ACHN (cell line): ENCODE measurements at regions not wholly inside any gene's neighbourhood (a gene's known extent, or its start where the extent isn't known, plus 50 kb on each side); places are given as distances from the start of the nearest gene placed in this dataset.
"Not testable (repeated sequence)": the region's sequence is repeated elsewhere in the genome, so short reads cannot be mapped to it uniquely, and the experiment has no call there.

ENCODE experiments used
- DNase-seq: peaks from one replicate; pipeline ENCODE4 v3.0.0-alpha.2; 2015
- in situ Hi-C: cut with HindIII; loops from 2 replicates; pipeline ENCODE4 v1.10.0; 2017; ENCODE audit warnings: low sequenced_read_pairs, low pct_ligation_motif_present, low pct_unique_long_range_greater_than_20kb

- no peak for DNase-seq
- in situ Hi-C loops, result no loop called here
Measured at GRCh38 chr12:94012590-94012989, 135.8 kb upstream of the PLXNC1 start.

- DNase-seq, in situ Hi-C loops: not testable (repeated sequence)
Measured at GRCh38 chr12:94017247-94017646, 131.1 kb upstream of the PLXNC1 start.

GRCh38 chr12:94020335-94020734 is 128.0 kb upstream of the PLXNC1 start:
- no peak for DNase-seq
- in situ Hi-C loops, result no loop called here

GRCh38 chr12:94023879-94024278 is 124.5 kb upstream of the PLXNC1 start:
- in situ Hi-C loops, result no loop called here
- no peak for DNase-seq

GRCh38 chr12:94025068-94025467 is 123.3 kb upstream of the PLXNC1 start:
- no peak for DNase-seq
- in situ Hi-C loops, result no loop called here

GRCh38 chr12:94025756-94026155 is 122.6 kb upstream of the PLXNC1 start:
- in situ Hi-C loops, result no loop called here
- DNase-seq, result no peak

GRCh38 chr12:94026596-94026995 is 121.8 kb upstream of the PLXNC1 start:
- no peak for DNase-seq
- in situ Hi-C loops, result no loop called here

GRCh38 chr12:94027561-94027960 is 120.8 kb upstream of the PLXNC1 start:
- in situ Hi-C loops, result no loop called here
- DNase-seq, result no peak

GRCh38 chr12:94031763-94032162 is 116.6 kb upstream of the PLXNC1 start:
- in situ Hi-C loops, result no loop called here
- no peak for DNase-seq

GRCh38 chr12:94032368-94032767 is 116.0 kb upstream of the PLXNC1 start:
- DNase-seq, result no peak
- in situ Hi-C loops, result no loop called here

GRCh38 chr12:94033101-94033500 is 115.3 kb upstream of the PLXNC1 start:
- DNase-seq, result no peak
- in situ Hi-C loops, result no loop called here

- DNase-seq, result no peak
- in situ Hi-C loops, result no loop called here
Measured at GRCh38 chr12:94033784-94034183, 114.6 kb upstream of the PLXNC1 start.

- DNase-seq, result no peak
Measured at GRCh38 chr12:94037444-94037843, 110.9 kb upstream of the PLXNC1 start.

GRCh38 chr12:94038605-94039004 is 109.8 kb upstream of the PLXNC1 start:
- no peak for DNase-seq
- in situ Hi-C loops, result no loop called here

More at GRCh38 chr12:94037444-94037843, 110.9 kb upstream of the PLXNC1 start:
- in situ Hi-C loops, result no loop called here

GRCh38 chr12:94039199-94039840 is 109.1 kb upstream of the PLXNC1 start:
- no peak for DNase-seq
- in situ Hi-C loops, result no loop called here

GRCh38 chr12:94039914-94040313 is 108.5 kb upstream of the PLXNC1 start:
- no peak for DNase-seq
- in situ Hi-C loops, result no loop called here

- in situ Hi-C loops, result no loop called here
- DNase-seq, result no peak
Measured at GRCh38 chr12:94041850-94042249, 106.5 kb upstream of the PLXNC1 start.

- in situ Hi-C loops, result no loop called here
- DNase-seq, result no peak
Measured at GRCh38 chr12:94042321-94042720, 106.1 kb upstream of the PLXNC1 start.

- no peak for DNase-seq
- in situ Hi-C loops, result no loop called here
Measured at GRCh38 chr12:94046626-94047410, 101.6 kb upstream of the PLXNC1 start.
